NCI-H748 (cell line): ENCODE measurements at regions not wholly inside any gene's neighbourhood (a gene's known extent, or its start where the extent isn't known, plus 50 kb on each side); places are given as distances from the start of the nearest gene placed in this dataset.
A peak's percentile ranks its signal among the peaks of the same experiment; 100 is the strongest.

ENCODE experiments used
- DNase-seq: peaks from one replicate; lab custom pipeline; 2025; ENCODE audit not compliant: unreplicated experiment; lab: John Stamatoyannopoulos, UW

GRCh38 chr13:44117816-44118215, 238.1 kb downstream of the LACC1 start:
- no peak for DNase-seq

GRCh38 chr13:44118881-44119280, 239.2 kb downstream of the LACC1 start:
- DNase-seq, result no peak

GRCh38 chr13:44120043-44120442, 240.3 kb downstream of the LACC1 start:
- no peak for DNase-seq

GRCh38 chr13:44120849-44121755, 241.4 kb downstream of the LACC1 start:
- no peak for DNase-seq

- no peak for DNase-seq
These were observed 244.6 kb downstream of the LACC1 start for GRCh38 chr13:44124352-44124751.

GRCh38 chr13:44125943-44126469, 246.3 kb downstream of the LACC1 start:
- DNase-seq, result no peak

GRCh38 chr13:44128552-44129001, 245.0 kb upstream of the SERP2 start:
- no peak for DNase-seq

GRCh38 chr13:44129418-44129817, 244.2 kb upstream of the SERP2 start:
- DNase-seq, result no peak

- no peak for DNase-seq
These were observed 242.5 kb upstream of the SERP2 start for GRCh38 chr13:44131069-44131614.

GRCh38 chr13:44132710-44133109, 240.9 kb upstream of the SERP2 start:
- no peak for DNase-seq

GRCh38 chr13:44133626-44134025, 240.0 kb upstream of the SERP2 start:
- no peak for DNase-seq

- no peak for DNase-seq
These were observed 238.1 kb upstream of the SERP2 start for GRCh38 chr13:44135566-44135965.

GRCh38 chr13:44136696-44137268, 236.8 kb upstream of the SERP2 start:
- DNase-seq, result no peak

GRCh38 chr13:44137466-44137865, 236.2 kb upstream of the SERP2 start:
- no peak for DNase-seq

GRCh38 chr13:44140146-44140545, 233.5 kb upstream of the SERP2 start:
- DNase-seq, result peak; percentile 99

GRCh38 chr13:44140888-44141724, 232.5 kb upstream of the SERP2 start:
- DNase-seq, result peak; percentile 21

- peak; percentile 98 for DNase-seq
These were observed 231.7 kb upstream of the SERP2 start for GRCh38 chr13:44141725-44142539.

GRCh38 chr13:44142540-44142867, 231.1 kb upstream of the SERP2 start:
- no peak for DNase-seq

GRCh38 chr13:44142941-44143665, 230.5 kb upstream of the SERP2 start:
- DNase-seq, result no peak

GRCh38 chr13:44146138-44146537, 227.5 kb upstream of the SERP2 start:
- DNase-seq, result no peak
